Sigmoid colon (tissue), 4 donors: ENCODE measurements at regions not wholly inside any gene's neighbourhood (a gene's known extent, or its start where the extent isn't known, plus 50 kb on each side); places are given as distances from the start of the nearest gene placed in this dataset.

Source experiments
- CTCF ChIP-seq, 4 experiments: fragments of 450-650 bp in 3 of 4; fragments of 200-600 bp in 1 of 4; IDR thresholded peaks; one replicate each; pipeline ENCODE4 v1.5.1; 2016 to 2019; ENCODE audit warnings: antibody characterized with exemption in 4 of 4, mild to moderate bottlenecking in 3 of 4, moderate library complexity in 2 of 4
- POLR2A ChIP-seq, 2 donors: fragments of 450-650 bp; IDR thresholded peaks; one replicate each; pipeline ENCODE4 v1.6.1; 2016; ENCODE audit warnings: antibody characterized with exemption in 2 of 2, mild to moderate bottlenecking in 2 of 2, moderate library complexity in 2 of 2
- POLR2AphosphoS5 ChIP-seq, 4 donors: sonication (generic); formaldehyde crosslinking; IDR thresholded peaks; one replicate each; pipeline ENCODE4 v1.6.1; 2017; ENCODE audit warnings: antibody characterized with exemption in 4 of 4

GRCh38 chr20:12466915-12467314 is 541.9 kb upstream of the SPTLC3 start:
- TF ChIP-seq CTCF (IDR thresholded peaks at IDR 0.05): no peak
- no peak for TF ChIP-seq POLR2A (IDR thresholded peaks at IDR 0.05)
- TF ChIP-seq POLR2AphosphoS5 (IDR thresholded peaks at IDR 0.05): no peak
